ENCODE measurements at regions not wholly inside any gene's neighbourhood (a gene's known extent, or its start where the extent isn't known, plus 50 kb on each side); places are given as distances from the start of the nearest gene placed in this dataset.
A peak's percentile ranks its signal among the peaks of the same experiment; 100 is the strongest.

DNA sequence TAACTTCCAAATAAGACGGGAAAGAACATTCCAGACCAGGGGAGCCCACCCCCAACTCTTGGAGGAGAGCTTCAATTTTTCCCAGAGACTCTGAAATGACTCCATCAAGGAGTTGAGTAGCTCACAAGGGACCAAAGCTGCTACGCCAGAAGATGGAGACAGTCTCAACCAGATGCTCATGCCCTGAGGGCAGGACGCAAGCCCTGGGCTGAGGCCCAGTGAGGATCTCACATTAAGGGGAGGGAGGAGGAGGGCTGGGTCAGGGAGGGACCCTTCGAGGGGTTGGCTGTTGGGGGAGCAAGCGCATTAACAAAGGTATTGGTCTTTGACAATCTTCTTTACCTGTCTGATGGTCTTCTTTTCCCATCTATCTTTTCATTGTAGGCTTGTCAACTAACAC, 141.3 kb upstream of the SLC1A4 start:
- peaks cover 7% of the 10 kb centered on the region for H3K4me1 Mint-ChIP-seq (ENCODE audit: low read depth)

GRCh38 chr2:64848363-64848762, 140.8 kb upstream of the SLC1A4 start:
- Mint-ChIP-seq H3K36me3 (ENCODE audit: low read depth) (no peaks in the 10 kb centered on the region), H3K4me3 (no peak overlapping the region), H3K27me3 (ENCODE audit: low read depth) (no peaks in the 10 kb centered on the region), H3K4me1 (ENCODE audit: low read depth) (peaks cover 9% of the 10 kb centered on the region), H3K9me3 (no peaks in the 10 kb centered on the region), H3K27ac (no peak overlapping the region)

More for the DNA sequence above, 141.3 kb upstream of the SLC1A4 start:
- Mint-ChIP-seq H3K9me3 (no peaks in the 10 kb centered on the region), H3K27ac (no peak overlapping the region), H3K4me3 (no peak overlapping the region), H3K36me3 (ENCODE audit: low read depth) (no peaks in the 10 kb centered on the region), H3K27me3 (ENCODE audit: low read depth) (no peaks in the 10 kb centered on the region)

- no peaks in the 10 kb centered on the region for H3K9me3 Mint-ChIP-seq
- peaks cover 13% of the 10 kb centered on the region for H3K4me1 Mint-ChIP-seq (ENCODE audit: low read depth)
- H3K27me3 Mint-ChIP-seq (ENCODE audit: low read depth) = no peaks in the 10 kb centered on the region
- no peak overlapping the region for H3K27ac Mint-ChIP-seq
- no peaks in the 10 kb centered on the region for H3K36me3 Mint-ChIP-seq (ENCODE audit: low read depth)
- no peak overlapping the region for H3K4me3 Mint-ChIP-seq
Observed at GRCh38 chr2:64848945-64849344, 140.3 kb upstream of the SLC1A4 start.

DNA sequence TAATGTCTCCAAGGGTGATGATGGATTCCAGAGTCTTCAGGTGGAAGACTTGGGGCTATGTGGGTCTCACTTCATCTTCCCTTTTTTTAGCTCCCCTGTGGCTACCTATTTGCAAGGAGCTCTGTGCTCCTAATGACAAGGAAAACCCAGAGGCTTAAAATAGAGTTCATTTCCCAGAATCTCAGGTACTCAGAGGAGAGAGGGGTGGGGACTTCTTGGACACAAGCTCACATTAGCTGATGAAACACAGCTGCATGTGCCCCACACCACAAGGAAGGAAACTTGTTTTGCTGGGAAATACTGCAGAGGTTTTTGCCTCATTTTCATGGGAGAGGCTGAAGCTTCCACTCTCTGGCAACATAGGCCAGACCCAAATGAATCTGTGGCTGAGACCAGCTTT, 138.6 kb upstream of the SLC1A4 start:
- Mint-ChIP-seq H3K4me3 (no peak overlapping the region), H3K4me1 (ENCODE audit: low read depth) (peaks cover 22% of the 10 kb centered on the region), H3K9me3 (no peaks in the 10 kb centered on the region), H3K36me3 (ENCODE audit: low read depth) (no peaks in the 10 kb centered on the region), H3K27ac (no peak overlapping the region), H3K27me3 (ENCODE audit: low read depth) (no peaks in the 10 kb centered on the region)

GRCh38 chr2:64852771-64853241, 136.4 kb upstream of the SLC1A4 start:
- Mint-ChIP-seq H3K27me3 (ENCODE audit: low read depth) (no peaks in the 10 kb centered on the region), H3K36me3 (ENCODE audit: low read depth) (no peaks in the 10 kb centered on the region), H3K4me3 (no peak overlapping the region), H3K27ac (no peak overlapping the region), H3K9me3 (no peaks in the 10 kb centered on the region), H3K4me1 (ENCODE audit: low read depth) (peaks cover 22% of the 10 kb centered on the region)

GRCh38 chr2:64853306-64853705, 135.9 kb upstream of the SLC1A4 start:
- Mint-ChIP-seq H3K36me3 (ENCODE audit: low read depth) (no peaks in the 10 kb centered on the region), H3K27ac (no peak overlapping the region), H3K9me3 (no peaks in the 10 kb centered on the region), H3K4me3 (no peak overlapping the region), H3K4me1 (ENCODE audit: low read depth) (peaks cover 22% of the 10 kb centered on the region), H3K27me3 (ENCODE audit: low read depth) (no peaks in the 10 kb centered on the region)

- no peaks in the 10 kb centered on the region for H3K36me3 Mint-ChIP-seq (ENCODE audit: low read depth)
- H3K27ac Mint-ChIP-seq = no peak overlapping the region
- H3K4me3 Mint-ChIP-seq = no peak overlapping the region
- no peaks in the 10 kb centered on the region for H3K27me3 Mint-ChIP-seq (ENCODE audit: low read depth)
- H3K9me3 Mint-ChIP-seq = no peaks in the 10 kb centered on the region
- peaks cover 23% of the 10 kb centered on the region for H3K4me1 Mint-ChIP-seq (ENCODE audit: low read depth)
Observed at GRCh38 chr2:64853894-64854293, 135.3 kb upstream of the SLC1A4 start.

- Mint-ChIP-seq H3K4me3 (no peak overlapping the region), H3K27ac (peak overlapping the region; percentile 23), H3K36me3 (ENCODE audit: low read depth) (no peaks in the 10 kb centered on the region), H3K27me3 (ENCODE audit: low read depth) (no peaks in the 10 kb centered on the region), H3K9me3 (no peaks in the 10 kb centered on the region), H3K4me1 (ENCODE audit: low read depth) (peaks cover 24% of the 10 kb centered on the region)
Observed at GRCh38 chr2:64854773-64855237, 134.4 kb upstream of the SLC1A4 start.

DNA sequence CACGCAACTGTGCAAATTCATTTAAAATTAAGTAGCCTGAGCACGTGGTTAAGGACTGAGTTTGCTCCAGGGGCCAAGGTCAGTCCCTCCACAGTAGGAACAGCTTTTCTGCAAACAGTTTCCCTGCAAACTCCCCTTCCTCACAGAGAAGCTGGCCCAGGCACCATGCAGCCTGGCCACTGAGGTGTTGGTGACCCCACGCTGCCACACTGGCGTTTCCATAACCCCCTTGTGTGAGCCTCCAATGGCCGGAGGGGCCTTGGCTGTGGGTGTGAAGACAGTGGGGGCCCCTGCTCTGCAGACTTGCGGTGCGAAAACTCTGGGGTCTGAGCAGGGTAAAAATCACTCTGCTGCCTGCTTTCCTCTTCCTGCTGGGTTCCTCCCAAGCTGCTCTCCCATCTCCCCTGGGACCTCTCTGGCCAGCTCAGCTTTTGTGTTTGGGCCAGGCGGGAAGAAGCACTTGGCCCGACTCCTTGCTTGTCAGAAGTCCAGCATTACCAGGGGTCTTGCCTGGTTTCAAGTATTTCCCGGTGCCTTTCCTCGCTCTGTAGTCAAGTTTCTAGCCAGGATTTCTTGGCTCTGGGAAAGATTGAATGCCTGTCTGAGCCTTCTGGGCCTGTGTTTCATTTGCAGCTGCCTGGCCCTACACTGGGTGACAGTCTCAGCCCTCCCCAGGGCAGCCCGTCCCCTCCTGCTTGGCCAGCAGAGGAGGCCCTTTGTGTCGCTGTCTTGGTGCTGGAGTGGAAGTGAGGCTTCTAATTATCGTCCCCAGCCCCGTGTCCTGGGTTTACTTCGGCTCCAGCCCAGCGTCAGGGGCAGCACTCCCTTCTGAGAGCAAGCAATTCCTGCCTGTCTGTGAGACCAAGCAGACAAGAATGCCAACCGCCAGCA, 131.4 kb upstream of the SLC1A4 start:
- H3K9me3 Mint-ChIP-seq = no peaks in the 10 kb centered on the region
- H3K27ac Mint-ChIP-seq = no peak overlapping the region
- peaks cover 18% of the 10 kb centered on the region for H3K4me1 Mint-ChIP-seq (ENCODE audit: low read depth)
- no peaks in the 10 kb centered on the region for H3K36me3 Mint-ChIP-seq (ENCODE audit: low read depth)
- no peak overlapping the region for H3K4me3 Mint-ChIP-seq
- H3K27me3 Mint-ChIP-seq (ENCODE audit: low read depth) = no peaks in the 10 kb centered on the region

- Mint-ChIP-seq H3K4me3 (no peak overlapping the region), H3K4me1 (ENCODE audit: low read depth) (peaks cover 13% of the 10 kb centered on the region), H3K27ac (no peak overlapping the region), H3K9me3 (no peaks in the 10 kb centered on the region), H3K27me3 (ENCODE audit: low read depth) (no peaks in the 10 kb centered on the region), H3K36me3 (ENCODE audit: low read depth) (no peaks in the 10 kb centered on the region)
Observed at GRCh38 chr2:64858541-64859311, 130.5 kb upstream of the SLC1A4 start.

DNA sequence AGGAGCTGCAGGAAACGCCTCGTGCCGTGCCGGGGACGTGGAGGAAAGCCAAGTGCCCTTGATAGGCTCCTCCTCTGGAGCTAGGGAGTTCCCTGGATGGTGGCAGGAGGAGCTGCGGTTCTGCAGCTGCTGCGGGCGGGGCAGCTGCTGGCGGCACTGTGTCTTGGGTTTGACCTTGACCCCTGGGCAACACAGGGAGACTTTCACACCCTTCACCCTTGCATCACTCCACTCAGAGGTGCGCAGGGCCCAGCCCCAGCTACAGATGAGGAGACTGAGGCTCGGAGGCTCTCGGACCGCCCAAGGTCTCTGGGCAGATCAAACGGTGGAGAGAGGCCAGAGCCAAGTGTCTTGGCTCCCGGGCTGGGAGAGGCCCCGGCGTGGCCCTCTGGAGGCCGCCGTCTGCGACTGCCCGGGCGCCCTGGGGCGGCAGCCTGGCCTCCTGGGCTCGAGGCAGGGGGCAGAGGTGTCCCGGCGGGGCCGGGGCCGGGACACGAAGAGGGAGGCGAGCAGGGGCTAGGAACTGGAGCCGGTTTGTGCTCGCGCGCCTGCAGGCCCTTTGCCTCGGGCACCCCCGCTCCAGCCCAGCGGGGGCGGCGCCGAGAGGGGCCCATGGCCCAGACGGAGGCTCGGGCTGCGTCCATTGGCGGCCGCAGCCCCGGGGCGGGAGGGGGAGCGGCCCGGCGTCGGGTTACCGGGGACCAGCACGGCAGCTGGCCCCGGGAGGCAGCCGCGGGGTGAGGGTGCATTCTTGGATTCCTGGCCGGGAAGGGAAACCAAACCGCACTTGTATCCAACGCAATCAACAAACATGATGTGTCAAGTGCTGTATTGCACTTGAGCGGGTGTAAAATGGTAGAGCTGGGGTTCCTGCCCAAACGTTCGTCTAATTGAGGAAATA, 129.6 kb upstream of the SLC1A4 start:
- peaks cover 7% of the 10 kb centered on the region for H3K4me1 Mint-ChIP-seq (ENCODE audit: low read depth)
- H3K4me3 Mint-ChIP-seq = no peak overlapping the region
- H3K36me3 Mint-ChIP-seq (ENCODE audit: low read depth) = no peaks in the 10 kb centered on the region
- no peaks in the 10 kb centered on the region for H3K9me3 Mint-ChIP-seq
- no peaks in the 10 kb centered on the region for H3K27me3 Mint-ChIP-seq (ENCODE audit: low read depth)
- no peak overlapping the region for H3K27ac Mint-ChIP-seq

DNA sequence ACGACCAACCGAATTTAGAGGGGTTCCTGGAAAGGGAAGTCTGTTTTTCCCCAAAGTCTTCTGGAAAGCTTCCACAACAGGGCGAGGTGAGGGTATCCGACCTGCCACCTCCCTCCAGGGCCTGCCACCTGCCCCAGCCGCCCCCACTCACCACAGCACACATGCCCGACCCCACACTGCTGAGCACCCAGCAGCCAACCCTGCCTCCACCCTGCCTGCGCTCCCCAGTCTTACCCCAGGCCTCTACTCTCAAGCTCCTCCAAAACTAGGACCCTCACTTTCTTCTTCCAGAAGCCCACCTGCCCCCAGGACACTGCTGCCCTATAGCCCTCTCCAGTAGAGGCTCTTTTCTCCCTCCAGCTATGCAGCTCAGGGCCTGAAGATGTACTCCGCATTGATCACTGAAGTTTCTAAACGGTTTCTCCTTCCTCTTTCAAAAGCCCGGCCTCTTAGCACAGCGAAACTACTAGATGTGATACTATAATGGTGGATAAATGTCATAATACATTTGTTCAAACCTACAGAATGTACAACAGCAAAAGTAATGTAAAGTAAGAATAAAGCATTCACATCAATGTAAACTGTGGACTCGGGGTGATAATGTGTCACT, 128.8 kb upstream of the SLC1A4 start:
- no peaks in the 10 kb centered on the region for H3K36me3 Mint-ChIP-seq (ENCODE audit: low read depth)
- H3K9me3 Mint-ChIP-seq = no peaks in the 10 kb centered on the region
- H3K4me1 Mint-ChIP-seq (ENCODE audit: low read depth) = peaks cover 2% of the 10 kb centered on the region
- no peak overlapping the region for H3K27ac Mint-ChIP-seq
- no peak overlapping the region for H3K4me3 Mint-ChIP-seq
- no peaks in the 10 kb centered on the region for H3K27me3 Mint-ChIP-seq (ENCODE audit: low read depth)

- H3K27ac Mint-ChIP-seq = no peak overlapping the region
- H3K9me3 Mint-ChIP-seq = no peaks in the 10 kb centered on the region
- peaks cover 2% of the 10 kb centered on the region for H3K4me1 Mint-ChIP-seq (ENCODE audit: low read depth)
- H3K4me3 Mint-ChIP-seq = no peak overlapping the region
- H3K36me3 Mint-ChIP-seq (ENCODE audit: low read depth) = no peaks in the 10 kb centered on the region
- H3K27me3 Mint-ChIP-seq (ENCODE audit: low read depth) = no peaks in the 10 kb centered on the region
Observed at GRCh38 chr2:64860936-64861335, 128.3 kb upstream of the SLC1A4 start.

Data from T-helper 1 cell treated with Interleukin-12 subunit alpha and Interleukin-12 subunit beta and Interleukin-4 antibody, amounts not matched to agents 30 μg/mL and 1 μg/mL, for 36 hours (primary cell).